ENCODE measurements at regions not wholly inside any gene's neighbourhood (a gene's known extent, or its start where the extent isn't known, plus 50 kb on each side); places are given as distances from the start of the nearest gene placed in this dataset.

GRCh38 chr6:101195588-101195987 is 197.9 kb upstream of the GRIK2 start:
- no peak for DNase-seq
- intact Hi-C loops (cut with DNase I), result no loop called here

GRCh38 chr6:101199441-101199840 is 194.1 kb upstream of the GRIK2 start:
- no peak for DNase-seq
- intact Hi-C loops (cut with DNase I), result no loop called here

GRCh38 chr6:101202867-101203374 is 190.6 kb upstream of the GRIK2 start:
- intact Hi-C loops (cut with DNase I), result no loop called here
- no peak for DNase-seq

- intact Hi-C loops (cut with DNase I), result no loop called here
- no peak for DNase-seq
Observed at GRCh38 chr6:101203664-101204063, 189.8 kb upstream of the GRIK2 start.

- DNase-seq, result no peak
- intact Hi-C loops (cut with DNase I), result no loop called here
Observed at GRCh38 chr6:101208152-101208551, 185.4 kb upstream of the GRIK2 start.

- no peak for DNase-seq
Observed at GRCh38 chr6:101212640-101213039, 180.9 kb upstream of the GRIK2 start.

GRCh38 chr6:101222007-101222406 is 171.5 kb upstream of the GRIK2 start:
- intact Hi-C loops (cut with DNase I), result no loop called here
- no peak for DNase-seq

More at GRCh38 chr6:101212640-101213039, 180.9 kb upstream of the GRIK2 start:
- intact Hi-C loops (cut with DNase I), result no loop called here

GRCh38 chr6:101224751-101225150 is 168.8 kb upstream of the GRIK2 start:
- intact Hi-C loops (cut with DNase I), result no loop called here
- DNase-seq, result no peak

GRCh38 chr6:101226677-101227135 is 166.8 kb upstream of the GRIK2 start:
- no peak for DNase-seq
- intact Hi-C loops (cut with DNase I), result no loop called here

GRCh38 chr6:101230866-101231265 is 162.6 kb upstream of the GRIK2 start:
- DNase-seq, result no peak
- intact Hi-C loops (cut with DNase I), result no loop called here

GRCh38 chr6:101231606-101232235 is 161.8 kb upstream of the GRIK2 start:
- intact Hi-C loops (cut with DNase I), result no loop called here
- DNase-seq, result no peak

GRCh38 chr6:101232961-101233360 is 160.5 kb upstream of the GRIK2 start:
- intact Hi-C loops (cut with DNase I), result no loop called here
- no peak for DNase-seq

GRCh38 chr6:101236709-101237108 is 156.8 kb upstream of the GRIK2 start:
- DNase-seq, result no peak
- intact Hi-C loops (cut with DNase I), result no loop called here

- intact Hi-C loops (cut with DNase I), result no loop called here
- no peak for DNase-seq
Observed at GRCh38 chr6:101241442-101241841, 152.1 kb upstream of the GRIK2 start.

- DNase-seq, result no peak
- intact Hi-C loops (cut with DNase I), result no loop called here
Observed at GRCh38 chr6:101249470-101249869, 144.0 kb upstream of the GRIK2 start.

- DNase-seq, result no peak
- intact Hi-C loops (cut with DNase I), result no loop called here
Observed at GRCh38 chr6:101257163-101257562, 136.3 kb upstream of the GRIK2 start.

GRCh38 chr6:101259505-101259904 is 134.0 kb upstream of the GRIK2 start:
- DNase-seq, result no peak
- intact Hi-C loops (cut with DNase I), result no loop called here

GRCh38 chr6:101263596-101263995 is 129.9 kb upstream of the GRIK2 start:
- intact Hi-C loops (cut with DNase I), result no loop called here
- DNase-seq, result no peak

- intact Hi-C loops (cut with DNase I), result no loop called here
- DNase-seq, result no peak
Observed at GRCh38 chr6:101266063-101266462, 127.4 kb upstream of the GRIK2 start.

GRCh38 chr6:101268541-101268940 is 125.0 kb upstream of the GRIK2 start:
- DNase-seq, result no peak
- intact Hi-C loops (cut with DNase I), result no loop called here

GRCh38 chr6:101275251-101275650 is 118.3 kb upstream of the GRIK2 start:
- intact Hi-C loops (cut with DNase I), result no loop called here
- DNase-seq, result no peak

- intact Hi-C loops (cut with DNase I), result no loop called here
- DNase-seq, result no peak
Observed at GRCh38 chr6:101276066-101276465, 117.4 kb upstream of the GRIK2 start.

GRCh38 chr6:101279410-101279809 is 114.1 kb upstream of the GRIK2 start:
- DNase-seq, result no peak
- intact Hi-C loops (cut with DNase I), result no loop called here

All from posterior cingulate gyrus (tissue), 11 donors.